ENCODE measurements at regions not wholly inside any gene's neighbourhood (a gene's known extent, or its start where the extent isn't known, plus 50 kb on each side); places are given as distances from the start of the nearest gene placed in this dataset.

GRCh38 chr11:122363296-122363695 lies 247.3 kb upstream of the BLID start:
- TF ChIP-seq FOS (IDR thresholded peaks at IDR 0.05; ENCODE audit: extremely low read depth, insufficient read length) (no peak), ZNF384 (IDR thresholded peaks at IDR 0.05; ENCODE audit: low read depth, low read length) (no peak), TARDBP (IDR thresholded peaks at IDR 0.05) (no peak), XRCC4 (IDR thresholded peaks at IDR 0.05; ENCODE audit: extremely low read depth, insufficient read depth, insufficient read length) (no peak), EZH2 (IDR thresholded peaks at IDR 0.05; ENCODE audit: borderline replicate concordance, low read depth, low read length) (no peak), GABPA (tag; conservative IDR thresholded peaks at IDR 0.05; ENCODE audit: low read depth) (no peak), CBX8 (IDR thresholded peaks at IDR 0.05; ENCODE audit: borderline replicate concordance, extremely low read depth, low read depth, low read length, poor library complexity, severe bottlenecking) (no peak), FOXJ3 (CRISPR knock-in tag; IDR thresholded peaks at IDR 0.05) (no peak)
- TF ChIP-seq, protein P1, sequence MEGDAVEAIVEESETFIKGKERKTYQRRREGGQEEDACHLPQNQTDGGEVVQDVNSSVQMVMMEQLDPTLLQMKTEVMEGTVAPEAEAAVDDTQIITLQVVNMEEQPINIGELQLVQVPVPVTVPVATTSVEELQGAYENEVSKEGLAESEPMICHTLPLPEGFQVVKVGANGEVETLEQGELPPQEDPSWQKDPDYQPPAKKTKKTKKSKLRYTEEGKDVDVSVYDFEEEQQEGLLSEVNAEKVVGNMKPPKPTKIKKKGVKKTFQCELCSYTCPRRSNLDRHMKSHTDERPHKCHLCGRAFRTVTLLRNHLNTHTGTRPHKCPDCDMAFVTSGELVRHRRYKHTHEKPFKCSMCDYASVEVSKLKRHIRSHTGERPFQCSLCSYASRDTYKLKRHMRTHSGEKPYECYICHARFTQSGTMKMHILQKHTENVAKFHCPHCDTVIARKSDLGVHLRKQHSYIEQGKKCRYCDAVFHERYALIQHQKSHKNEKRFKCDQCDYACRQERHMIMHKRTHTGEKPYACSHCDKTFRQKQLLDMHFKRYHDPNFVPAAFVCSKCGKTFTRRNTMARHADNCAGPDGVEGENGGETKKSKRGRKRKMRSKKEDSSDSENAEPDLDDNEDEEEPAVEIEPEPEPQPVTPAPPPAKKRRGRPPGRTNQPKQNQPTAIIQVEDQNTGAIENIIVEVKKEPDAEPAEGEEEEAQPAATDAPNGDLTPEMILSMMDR (IDR thresholded peaks at IDR 0.05 in 2 of 3, conservative IDR thresholded peaks at IDR 0.05 in 1 of 3; ENCODE audit: insufficient read depth in 2 of 3, low read depth in 1 of 3, low read length in 3 of 3), result no peak
- TF ChIP-seq, protein P2, sequence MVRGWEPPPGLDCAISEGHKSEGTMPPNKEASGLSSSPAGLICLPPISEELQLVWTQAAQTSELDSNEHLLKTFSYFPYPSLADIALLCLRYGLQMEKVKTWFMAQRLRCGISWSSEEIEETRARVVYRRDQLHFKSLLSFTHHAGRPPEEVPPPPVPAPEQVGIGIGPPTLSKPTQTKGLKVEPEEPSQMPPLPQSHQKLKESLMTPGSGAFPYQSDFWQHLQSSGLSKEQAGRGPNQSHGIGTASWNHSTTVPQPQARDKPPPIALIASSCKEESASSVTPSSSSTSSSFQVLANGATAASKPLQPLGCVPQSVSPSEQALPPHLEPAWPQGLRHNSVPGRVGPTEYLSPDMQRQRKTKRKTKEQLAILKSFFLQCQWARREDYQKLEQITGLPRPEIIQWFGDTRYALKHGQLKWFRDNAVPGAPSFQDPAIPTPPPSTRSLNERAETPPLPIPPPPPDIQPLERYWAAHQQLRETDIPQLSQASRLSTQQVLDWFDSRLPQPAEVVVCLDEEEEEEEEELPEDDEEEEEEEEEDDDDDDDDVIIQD (CRISPR knock-in tag; IDR thresholded peaks at IDR 0.05), result no peak
- TF ChIP-seq, protein P3, sequence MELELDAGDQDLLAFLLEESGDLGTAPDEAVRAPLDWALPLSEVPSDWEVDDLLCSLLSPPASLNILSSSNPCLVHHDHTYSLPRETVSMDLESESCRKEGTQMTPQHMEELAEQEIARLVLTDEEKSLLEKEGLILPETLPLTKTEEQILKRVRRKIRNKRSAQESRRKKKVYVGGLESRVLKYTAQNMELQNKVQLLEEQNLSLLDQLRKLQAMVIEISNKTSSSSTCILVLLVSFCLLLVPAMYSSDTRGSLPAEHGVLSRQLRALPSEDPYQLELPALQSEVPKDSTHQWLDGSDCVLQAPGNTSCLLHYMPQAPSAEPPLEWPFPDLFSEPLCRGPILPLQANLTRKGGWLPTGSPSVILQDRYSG (tag; conservative IDR thresholded peaks at IDR 0.05; ENCODE audit: low read depth), result no peak

Data from K562 (cell line).